ENCODE measurements at regions not wholly inside any gene's neighbourhood (a gene's known extent, or its start where the extent isn't known, plus 50 kb on each side); places are given as distances from the start of the nearest gene placed in this dataset.

DNA sequence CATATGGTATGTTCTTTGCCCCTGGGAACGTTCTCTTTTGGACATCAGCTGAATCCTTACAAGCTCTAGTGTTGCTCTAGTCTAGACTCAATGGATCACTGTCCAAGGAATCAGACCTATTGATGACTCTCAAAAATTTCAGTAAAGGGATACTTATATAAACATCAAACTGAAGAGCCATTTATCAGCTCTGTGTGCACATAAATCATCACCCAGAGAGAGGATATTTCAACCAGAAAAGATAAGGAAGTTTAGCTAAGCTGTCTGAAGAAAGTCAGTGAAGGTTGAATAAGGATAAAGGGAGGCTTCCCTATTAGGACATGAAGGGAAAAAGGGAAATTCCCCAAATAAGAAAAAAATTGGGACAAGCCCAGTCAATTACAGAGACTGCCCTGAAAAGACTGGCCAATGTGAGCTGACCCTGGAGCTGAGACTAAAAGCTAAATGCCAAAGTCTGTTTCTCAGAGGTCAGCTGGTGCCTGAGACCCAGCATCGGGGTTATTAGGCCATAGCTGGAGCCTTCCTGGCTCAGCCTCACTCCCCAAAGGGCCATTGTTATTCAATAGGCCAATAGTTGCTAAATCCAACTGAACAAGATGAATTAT is 424.1 kb upstream of the THBS1 start:
- WGBS: 61% methylated on average over 2 of the region's 2 CpGs
- peak; percentile 40 to 84 (median 71) for DNase-seq
- no peak overlapping the region for H3K27ac ChIP-seq (ENCODE audit: low read length)
- H3K9me3 ChIP-seq (ENCODE audit: control insufficient read depth, low read length): no peaks in the 10 kb centered on the region
- H3K27me3 ChIP-seq (ENCODE audit: control insufficient read depth, insufficient read depth): no peaks in the 10 kb centered on the region
- H3K4me3 ChIP-seq (ENCODE audit: low read length): no peak overlapping the region
- ATAC-seq: peak; percentile 92 to 96
- intact Hi-C loops (cut with DNase I): no loop called here
- H3K4me1 ChIP-seq (ENCODE audit: control insufficient read depth, insufficient read depth, low read length): peaks cover 4% of the 10 kb centered on the region

DNA sequence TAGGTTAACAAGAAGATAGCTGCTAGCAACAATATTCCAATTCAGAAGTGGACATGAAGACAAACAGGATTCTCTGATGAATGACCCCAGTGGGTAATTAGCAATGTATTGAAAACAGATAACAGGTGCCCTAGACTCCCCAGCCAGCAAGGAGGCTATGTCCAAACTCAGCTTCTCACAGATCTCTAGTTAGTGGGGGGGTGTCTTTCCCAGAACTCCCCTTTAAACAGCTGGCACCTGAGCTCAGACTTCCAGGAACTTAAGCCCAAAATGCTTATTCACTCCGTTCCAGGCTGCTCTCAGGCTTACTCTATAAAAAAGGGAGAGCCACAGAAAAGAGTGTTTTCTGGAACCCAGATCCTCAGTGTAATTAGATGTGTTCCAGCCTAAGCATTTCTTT is 423.0 kb upstream of the THBS1 start:
- H3K4me3 ChIP-seq (ENCODE audit: low read length): no peak overlapping the region
- no peak overlapping the region for H3K27ac ChIP-seq (ENCODE audit: low read length)
- intact Hi-C loops (cut with DNase I): no loop called here
- 55% methylated on average over 1 of the region's 1 CpG for WGBS
- H3K4me1 ChIP-seq (ENCODE audit: control insufficient read depth, insufficient read depth, low read length): peaks cover 4% of the 10 kb centered on the region
- H3K27me3 ChIP-seq (ENCODE audit: control insufficient read depth, insufficient read depth): no peaks in the 10 kb centered on the region
- DNase-seq (no peak), ATAC-seq (peak in 1 of 2 donors; percentile 30)
- H3K9me3 ChIP-seq (ENCODE audit: control insufficient read depth, low read length): no peaks in the 10 kb centered on the region

DNA sequence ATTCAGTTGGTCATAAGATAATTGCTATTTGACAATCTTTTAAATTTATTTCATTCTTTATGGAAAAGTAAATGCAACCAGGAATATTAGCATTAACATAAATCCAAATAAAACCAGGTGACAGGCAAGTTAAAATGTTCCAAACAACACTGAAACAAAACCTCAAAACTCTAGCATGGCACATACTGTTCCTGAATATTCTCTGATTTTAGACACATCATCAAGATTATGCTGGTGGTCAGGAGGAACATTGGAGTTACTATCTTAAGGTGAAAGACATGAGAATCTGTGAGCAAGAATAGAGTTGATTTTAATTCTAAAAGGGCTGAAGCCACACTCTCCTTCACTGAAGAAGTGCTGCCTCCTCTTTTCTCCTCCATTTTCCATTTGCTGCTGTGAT is 421.0 kb upstream of the THBS1 start:
- intact Hi-C loops (cut with DNase I): loop anchor here in 1 of 4 donors (10.0 kb wide), 1 partner anchor 95 kb away; no protein-coding TSS in a partner anchor
- no peak overlapping the region for H3K27ac ChIP-seq (ENCODE audit: low read length)

DNA sequence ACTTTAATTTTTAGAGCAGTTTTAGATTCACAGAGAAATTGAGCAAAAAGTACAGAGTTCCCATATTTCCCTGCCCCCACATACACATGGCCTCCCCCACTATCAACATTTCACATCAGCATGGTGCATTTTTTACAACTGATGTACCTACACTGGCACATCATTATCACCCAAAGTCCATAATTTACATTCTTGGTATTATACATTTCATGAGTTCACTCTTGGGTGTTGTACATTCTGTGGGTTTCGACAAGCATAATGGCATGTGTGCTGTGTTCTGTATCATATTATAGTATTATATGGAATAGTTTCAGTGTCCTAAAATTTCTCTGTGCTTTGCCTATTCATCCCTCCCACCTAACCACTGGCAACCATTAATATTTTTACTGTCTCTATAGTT is 419.8 kb upstream of the THBS1 start:
- intact Hi-C loops (cut with DNase I): loop anchor here in 1 of 4 donors (10.0 kb wide), 1 partner anchor 96 kb away; no protein-coding TSS in a partner anchor
- ATAC-seq (no peak), DNase-seq (no peak)
- no peaks in the 10 kb centered on the region for H3K27me3 ChIP-seq (ENCODE audit: control insufficient read depth, insufficient read depth)
- no peak overlapping the region for H3K27ac ChIP-seq (ENCODE audit: low read length)
- WGBS: 97% methylated on average over 1 of the region's 1 CpG
- H3K9me3 ChIP-seq (ENCODE audit: control insufficient read depth, low read length): no peaks in the 10 kb centered on the region
- H3K4me3 ChIP-seq (ENCODE audit: low read length): no peak overlapping the region
- peaks cover 2% of the 10 kb centered on the region for H3K4me1 ChIP-seq (ENCODE audit: control insufficient read depth, insufficient read depth, low read length)

More for the DNA sequence above, 421.0 kb upstream of the THBS1 start:
- Histone ChIP-seq H3K27me3 (ENCODE audit: control insufficient read depth, insufficient read depth) (no peaks in the 10 kb centered on the region), H3K4me3 (ENCODE audit: low read length) (no peak overlapping the region), H3K9me3 (ENCODE audit: control insufficient read depth, low read length) (no peaks in the 10 kb centered on the region), H3K4me1 (ENCODE audit: control insufficient read depth, insufficient read depth, low read length) (peaks cover 2% of the 10 kb centered on the region)
- no peak for ATAC-seq
- DNase-seq: no peak

DNA sequence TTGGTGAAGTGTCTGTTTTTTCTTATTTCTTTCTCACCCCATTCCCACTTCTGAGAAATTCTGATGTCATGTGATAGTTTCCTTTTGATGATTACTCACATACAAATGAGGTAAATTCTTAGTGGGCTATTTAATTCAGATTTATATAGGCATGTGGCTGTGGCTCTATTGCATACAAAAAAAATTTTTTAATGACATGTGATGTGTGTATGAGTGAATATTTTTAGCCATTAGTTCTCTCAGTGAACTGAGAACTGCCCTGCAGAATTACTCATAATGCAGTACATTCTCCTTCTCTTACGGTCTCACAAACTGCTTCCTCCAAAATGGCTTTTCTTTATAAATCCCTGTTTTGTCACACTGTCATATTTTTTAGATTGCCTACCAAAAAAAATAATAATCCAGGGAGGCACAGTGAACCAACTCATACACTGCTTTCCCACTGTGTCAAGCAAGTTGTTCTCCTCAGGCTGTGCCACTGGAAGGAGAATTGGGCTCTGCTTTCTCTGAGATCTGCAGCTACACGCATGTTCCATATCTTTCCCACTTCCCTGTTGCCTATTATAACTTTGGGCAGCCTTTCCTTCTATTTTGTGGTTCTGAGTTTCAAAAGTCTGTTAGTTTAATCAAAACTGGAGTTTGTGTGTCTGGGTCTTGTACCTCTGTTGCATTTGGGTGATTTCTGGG is 415.7 kb upstream of the THBS1 start:
- ATAC-seq (no peak), DNase-seq (no peak)
- 45% methylated on average over 2 of the region's 2 CpGs for WGBS
- Histone ChIP-seq H3K4me3 (ENCODE audit: low read length) (no peak overlapping the region), H3K27ac (ENCODE audit: low read length) (no peak overlapping the region), H3K4me1 (ENCODE audit: control insufficient read depth, insufficient read depth, low read length) (peaks cover 4% of the 10 kb centered on the region), H3K9me3 (ENCODE audit: control insufficient read depth, low read length) (no peaks in the 10 kb centered on the region), H3K27me3 (ENCODE audit: control insufficient read depth, insufficient read depth) (no peaks in the 10 kb centered on the region)
- intact Hi-C loops (cut with DNase I): loop anchor here in 2 of 4 donors (5.0 to 10.0 kb wide), 2 partner anchors 100 to 168 kb away; no protein-coding TSS in a partner anchor

DNA sequence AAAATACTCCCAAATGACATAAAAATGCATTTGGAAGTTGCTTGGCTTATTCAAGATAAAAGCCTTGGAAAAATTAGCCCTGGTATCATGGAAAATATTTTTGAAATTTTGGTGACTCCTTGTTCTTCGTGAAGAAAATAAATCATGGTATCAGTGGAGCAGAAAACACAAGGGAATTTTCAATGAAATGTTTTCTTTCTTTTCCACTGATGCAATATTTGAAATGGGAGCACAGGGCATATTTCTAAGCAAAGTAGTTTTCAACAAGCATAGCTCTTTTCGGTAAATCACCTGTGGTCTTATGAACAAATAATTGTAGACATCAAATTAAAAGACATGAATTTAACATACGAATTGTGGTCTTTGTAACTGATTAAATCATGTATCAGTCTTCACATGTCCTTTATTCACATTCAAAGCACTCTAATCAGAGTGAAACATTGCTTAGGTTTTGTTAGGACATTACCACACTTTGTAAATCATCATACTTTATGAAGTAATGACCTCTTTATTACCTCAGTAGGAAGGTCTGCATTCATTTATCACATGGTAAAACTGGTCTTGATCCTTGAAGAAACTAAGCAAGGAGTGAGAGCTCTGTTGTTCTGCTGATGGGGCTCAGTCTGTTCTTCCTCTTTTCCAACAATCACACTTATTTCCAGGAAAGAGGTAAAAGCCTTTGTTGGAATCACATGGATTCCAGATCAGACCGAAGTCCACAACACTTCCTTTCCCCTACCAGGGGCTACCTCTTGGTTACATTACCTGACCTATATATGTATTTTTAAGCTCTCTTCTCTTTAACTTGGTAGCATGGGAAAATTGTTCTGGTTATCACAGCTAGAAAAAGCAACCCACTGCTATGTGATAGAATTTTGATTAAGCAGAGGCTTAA is 413.5 kb upstream of the THBS1 start:
- 52% methylated on average over 4 of the region's 4 CpGs for WGBS
- Histone ChIP-seq H3K4me3 (ENCODE audit: low read length) (no peak overlapping the region), H3K4me1 (ENCODE audit: control insufficient read depth, insufficient read depth, low read length) (peaks cover 6% of the 10 kb centered on the region), H3K27ac (ENCODE audit: low read length) (peak overlapping the region; percentile 64), H3K9me3 (ENCODE audit: control insufficient read depth, low read length) (no peaks in the 10 kb centered on the region), H3K27me3 (ENCODE audit: control insufficient read depth, insufficient read depth) (no peaks in the 10 kb centered on the region)
- DNase-seq (no peak), ATAC-seq (peak; percentile 20 to 52)
- intact Hi-C loops (cut with DNase I): loop anchor here in 2 of 4 donors (5.0 to 10.0 kb wide), 2 partner anchors 103 to 170 kb away; no protein-coding TSS in a partner anchor

DNA sequence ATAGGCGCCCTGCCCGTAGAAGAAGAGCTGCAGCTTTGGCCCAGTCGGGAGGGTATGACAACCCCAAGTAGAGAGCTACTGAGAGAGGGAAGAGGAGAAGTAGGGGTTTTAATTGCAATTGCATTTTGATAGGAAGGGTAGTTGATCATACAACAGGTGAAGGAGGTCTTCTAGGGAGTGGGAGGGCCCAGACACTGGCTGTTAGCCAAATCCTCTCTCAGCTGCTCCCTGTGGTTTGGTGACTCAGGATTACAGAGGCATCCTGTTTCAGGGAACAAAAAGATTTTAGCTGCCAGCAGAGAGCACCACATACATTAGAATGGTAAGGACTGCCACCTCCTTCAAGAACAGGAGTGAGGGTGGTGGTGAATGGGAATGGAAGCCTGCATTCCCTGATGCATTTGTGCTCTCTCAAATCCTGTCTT is 408.9 kb upstream of the THBS1 start:
- Histone ChIP-seq H3K27me3 (ENCODE audit: control insufficient read depth, insufficient read depth) (no peaks in the 10 kb centered on the region), H3K9me3 (ENCODE audit: control insufficient read depth, low read length) (no peaks in the 10 kb centered on the region), H3K4me1 (ENCODE audit: control insufficient read depth, insufficient read depth, low read length) (peaks cover 5% of the 10 kb centered on the region), H3K4me3 (ENCODE audit: low read length) (no peak overlapping the region), H3K27ac (ENCODE audit: low read length) (peak overlapping the region; percentile 14)
- WGBS: 89% methylated on average over 3 of the region's 3 CpGs
- DNase-seq (peak in 2 of 3 donors; percentile 50 to 68), ATAC-seq (peak; percentile 88 to 92)
- intact Hi-C loops (cut with DNase I): loop anchor here (5.0 kb wide), 1 partner anchor 410 kb away; the partner anchor contains the start of gene THBS1 (in 4 of the 4)

DNA sequence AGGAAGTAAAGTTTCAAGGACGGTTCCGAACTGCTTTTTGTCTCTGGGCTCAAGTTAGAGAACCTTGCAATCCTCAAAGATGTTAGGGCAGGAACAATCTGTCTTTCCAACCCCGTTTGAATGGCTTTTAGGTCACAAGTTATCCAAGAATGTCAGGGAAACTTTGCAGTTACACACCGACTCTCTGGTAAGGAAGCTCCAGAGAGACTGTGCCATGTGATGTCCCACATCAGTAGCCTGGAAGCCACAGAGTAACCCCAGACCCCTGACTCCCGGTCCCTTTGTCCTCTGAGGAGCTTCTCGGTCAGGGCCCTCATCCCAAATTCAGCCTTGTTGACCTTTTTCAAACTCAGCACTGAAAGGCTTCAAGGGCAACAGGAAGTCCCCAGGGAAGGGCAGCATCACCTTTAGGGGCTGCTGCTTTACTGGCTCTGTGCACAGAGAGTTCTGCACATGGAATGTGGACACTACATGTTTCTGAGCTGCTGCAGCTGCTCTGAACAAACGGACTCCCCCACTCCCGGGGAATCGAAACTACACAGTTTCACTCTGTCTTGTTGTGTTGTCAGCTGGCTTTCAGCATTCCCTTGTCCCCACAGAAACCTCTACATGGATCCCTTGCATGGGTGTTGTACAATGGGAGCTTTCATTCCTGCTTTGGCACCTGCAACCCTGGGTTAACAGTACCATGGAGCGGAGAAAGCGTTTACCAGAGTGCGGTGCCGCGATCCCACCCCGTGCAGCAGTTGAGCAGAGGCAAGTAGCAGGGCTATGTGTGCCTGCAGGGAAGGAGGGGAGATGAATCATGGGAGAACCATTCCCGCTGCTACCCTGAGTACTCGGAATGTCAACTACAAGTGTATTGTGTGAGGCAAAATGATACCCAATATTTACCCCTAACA is 408.2 kb upstream of the THBS1 start:
- no peaks in the 10 kb centered on the region for H3K9me3 ChIP-seq (ENCODE audit: control insufficient read depth, low read length)
- H3K27ac ChIP-seq (ENCODE audit: low read length): peak overlapping the region; percentile 14
- peaks cover 5% of the 10 kb centered on the region for H3K4me1 ChIP-seq (ENCODE audit: control insufficient read depth, insufficient read depth, low read length)
- peak; percentile 68 to 69 for ATAC-seq
- intact Hi-C loops (cut with DNase I): loop anchor here (5.0 kb wide), 1 partner anchor 410 kb away; the partner anchor contains the start of gene THBS1 (in 4 of the 4)
- WGBS: 56% methylated on average over 17 of the region's 17 CpGs
- no peak overlapping the region for H3K4me3 ChIP-seq (ENCODE audit: low read length)
- no peaks in the 10 kb centered on the region for H3K27me3 ChIP-seq (ENCODE audit: control insufficient read depth, insufficient read depth)
- peak; percentile 18 to 50 (median 48) for DNase-seq

DNA sequence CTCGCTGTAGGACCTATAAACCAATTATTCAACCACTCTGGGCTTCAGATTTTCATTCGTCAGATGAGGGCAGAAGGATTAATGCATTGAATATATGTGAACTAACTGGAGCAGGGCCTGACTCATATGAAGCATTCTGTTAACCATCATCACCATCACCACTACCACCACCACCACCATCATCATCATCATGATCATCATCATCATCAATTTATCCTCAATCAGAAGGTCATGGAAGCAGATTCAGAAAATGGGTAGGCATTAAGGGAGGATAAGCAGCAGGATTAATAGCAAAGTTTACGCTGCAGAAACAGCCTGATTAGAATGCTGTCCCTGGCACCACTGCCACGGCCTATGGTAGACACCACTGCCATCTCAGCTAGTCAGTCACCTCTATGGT is 407.5 kb upstream of the THBS1 start:
- intact Hi-C loops (cut with DNase I): loop anchor here (5.0 kb wide), 1 partner anchor 409 kb away; the partner anchor contains the start of gene THBS1 (in 4 of the 4)
- WGBS: 93% methylated on average over 4 of the region's 4 CpGs
- Histone ChIP-seq H3K9me3 (ENCODE audit: control insufficient read depth, low read length) (no peaks in the 10 kb centered on the region), H3K27ac (ENCODE audit: low read length) (no peak overlapping the region), H3K27me3 (ENCODE audit: control insufficient read depth, insufficient read depth) (no peaks in the 10 kb centered on the region), H3K4me3 (ENCODE audit: low read length) (no peak overlapping the region), H3K4me1 (ENCODE audit: control insufficient read depth, insufficient read depth, low read length) (peaks cover 4% of the 10 kb centered on the region)
- DNase-seq (no peak), ATAC-seq (no peak)

DNA sequence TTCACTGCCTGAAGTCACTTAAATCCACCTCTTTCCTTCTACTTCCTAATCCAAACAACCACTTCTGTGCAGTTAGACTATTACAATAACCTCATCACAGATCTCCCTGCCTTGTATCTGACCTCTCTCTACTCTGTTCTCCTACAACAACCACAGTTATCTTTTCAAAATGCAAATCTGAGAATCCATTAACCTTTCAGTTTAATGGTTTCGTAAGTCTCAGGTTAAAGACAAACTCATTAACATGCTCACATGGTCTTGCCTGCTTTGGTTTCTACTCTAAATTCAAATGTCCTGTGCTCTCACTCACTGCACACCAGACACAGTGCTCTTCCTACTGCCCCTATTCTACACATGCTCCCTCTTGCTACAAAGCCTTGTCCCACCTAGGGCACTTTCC is 406.5 kb upstream of the THBS1 start:
- Histone ChIP-seq H3K27me3 (ENCODE audit: control insufficient read depth, insufficient read depth) (no peaks in the 10 kb centered on the region), H3K4me3 (ENCODE audit: low read length) (no peak overlapping the region), H3K27ac (ENCODE audit: low read length) (no peak overlapping the region), H3K9me3 (ENCODE audit: control insufficient read depth, low read length) (no peaks in the 10 kb centered on the region), H3K4me1 (ENCODE audit: control insufficient read depth, insufficient read depth, low read length) (peaks cover 4% of the 10 kb centered on the region)
- DNase-seq (no peak), ATAC-seq (no peak)
- intact Hi-C loops (cut with DNase I): loop anchor here (5.0 kb wide), 1 partner anchor 408 kb away; the partner anchor contains the start of gene THBS1 (in 4 of the 4)
- 99% methylated on average over 1 of the region's 1 CpG for WGBS
